ENCODE measurements at regions not wholly inside any gene's neighbourhood (a gene's known extent, or its start where the extent isn't known, plus 50 kb on each side); places are given as distances from the start of the nearest gene placed in this dataset.

GRCh38 chr6:108734271-108734922, 113.8 kb upstream of the ARMC2 start:
- TF ChIP-seq CTCF (conservative IDR thresholded peaks at IDR 0.05; ENCODE audit: low read depth, low read length): no peak
- no peak overlapping the region for H3K9ac ChIP-seq
- H3K4me3 ChIP-seq (IDR thresholded peaks at IDR 0.05; ENCODE audit: insufficient read depth, low read depth, low read length): no peak overlapping the region
- H4K20me1 ChIP-seq (ENCODE audit: insufficient read depth): no peaks in the 10 kb centered on the region
- H3K27ac ChIP-seq: no peak overlapping the region
- peak overlapping the region; percentile 54; the same call in 1 of the 2 replicates for H3K4me2 ChIP-seq
- H3K36me3 ChIP-seq (ENCODE audit: insufficient read depth): no peaks in the 10 kb centered on the region
- H3K79me2 ChIP-seq (ENCODE audit: insufficient read depth, low read depth): no peaks in the 10 kb centered on the region
- peaks cover 28% of the 10 kb centered on the region for H3K4me1 ChIP-seq (ENCODE audit: low read depth, poor library complexity, severe bottlenecking)
- no peak overlapping the region for H2AFZ ChIP-seq (ENCODE audit: low read depth)
- no peaks in the 10 kb centered on the region for H3K27me3 ChIP-seq (ENCODE audit: insufficient read depth, low read depth)

GRCh38 chr6:108735310-108736001, 112.8 kb upstream of the ARMC2 start:
- no peak for TF ChIP-seq CTCF (conservative IDR thresholded peaks at IDR 0.05; ENCODE audit: low read depth, low read length)
- H3K9ac ChIP-seq: no peak overlapping the region
- H3K27ac ChIP-seq: no peak overlapping the region
- H3K4me3 ChIP-seq (IDR thresholded peaks at IDR 0.05; ENCODE audit: insufficient read depth, low read depth, low read length): no peak overlapping the region
- peaks cover 28% of the 10 kb centered on the region for H3K4me1 ChIP-seq (ENCODE audit: low read depth, poor library complexity, severe bottlenecking)
- no peak overlapping the region for H2AFZ ChIP-seq (ENCODE audit: low read depth)
- no peaks in the 10 kb centered on the region for H3K79me2 ChIP-seq (ENCODE audit: insufficient read depth, low read depth)
- no peak overlapping the region for H3K4me2 ChIP-seq
- no peaks in the 10 kb centered on the region for H4K20me1 ChIP-seq (ENCODE audit: insufficient read depth)
- no peaks in the 10 kb centered on the region for H3K27me3 ChIP-seq (ENCODE audit: insufficient read depth, low read depth)
- H3K36me3 ChIP-seq (ENCODE audit: insufficient read depth): no peaks in the 10 kb centered on the region

- Histone ChIP-seq H3K9ac (no peak overlapping the region), H3K27me3 (ENCODE audit: insufficient read depth, low read depth) (no peaks in the 10 kb centered on the region), H2AFZ (ENCODE audit: low read depth) (no peak overlapping the region), H3K4me3 (IDR thresholded peaks at IDR 0.05; ENCODE audit: insufficient read depth, low read depth, low read length) (no peak overlapping the region), H3K4me1 (ENCODE audit: low read depth, poor library complexity, severe bottlenecking) (peaks cover 28% of the 10 kb centered on the region), H4K20me1 (ENCODE audit: insufficient read depth) (no peaks in the 10 kb centered on the region), H3K27ac (no peak overlapping the region), H3K4me2 (no peak overlapping the region), H3K79me2 (ENCODE audit: insufficient read depth, low read depth) (no peaks in the 10 kb centered on the region), H3K36me3 (ENCODE audit: insufficient read depth) (no peaks in the 10 kb centered on the region)
- TF ChIP-seq CTCF (conservative IDR thresholded peaks at IDR 0.05; ENCODE audit: low read depth, low read length): no peak
These were observed 112.2 kb upstream of the ARMC2 start for GRCh38 chr6:108736002-108736361.

- Histone ChIP-seq H3K36me3 (ENCODE audit: insufficient read depth) (no peaks in the 10 kb centered on the region), H3K4me1 (ENCODE audit: low read depth, poor library complexity, severe bottlenecking) (peaks cover 28% of the 10 kb centered on the region), H3K4me2 (no peak overlapping the region), H2AFZ (ENCODE audit: low read depth) (no peak overlapping the region), H3K79me2 (ENCODE audit: insufficient read depth, low read depth) (no peaks in the 10 kb centered on the region), H3K9ac (no peak overlapping the region), H3K4me3 (IDR thresholded peaks at IDR 0.05; ENCODE audit: insufficient read depth, low read depth, low read length) (no peak overlapping the region), H3K27me3 (ENCODE audit: insufficient read depth, low read depth) (no peaks in the 10 kb centered on the region), H3K27ac (no peak overlapping the region), H4K20me1 (ENCODE audit: insufficient read depth) (no peaks in the 10 kb centered on the region)
- no peak for TF ChIP-seq CTCF (conservative IDR thresholded peaks at IDR 0.05; ENCODE audit: low read depth, low read length)
These were observed 111.4 kb upstream of the ARMC2 start for GRCh38 chr6:108736832-108737231.

Data from KMS-11 (cell line).